HEK293T (cell line): ENCODE measurements at regions not wholly inside any gene's neighbourhood (a gene's known extent, or its start where the extent isn't known, plus 50 kb on each side); places are given as distances from the start of the nearest gene placed in this dataset.

Experiments
- ELF4 ChIP-seq: fragments of 450-650 bp; IDR thresholded peaks from 2 replicates; pipeline ENCODE4 v1.6.1; 2017; ENCODE audit warnings: antibody characterized with exemption
- FOXK2 ChIP-seq: fragments of 450-650 bp; IDR thresholded peaks from 2 replicates; pipeline ENCODE4 v1.6.1; 2016; ENCODE audit warnings: mild to moderate bottlenecking
- L3MBTL2 ChIP-seq: fragments of 450-650 bp; conservative IDR thresholded peaks from 2 replicates; pipeline ENCODE4 v1.6.1; 2016; ENCODE audit warnings: mild to moderate bottlenecking
- SP1 ChIP-seq: fragments of 450-650 bp; IDR thresholded peaks from 2 replicates; pipeline ENCODE4 v1.6.1; 2017
- SUZ12 ChIP-seq: fragments of 450-650 bp; IDR thresholded peaks from 2 replicates; pipeline ENCODE4 v1.6.1; 2016; ENCODE audit warnings: mild to moderate bottlenecking

DNA sequence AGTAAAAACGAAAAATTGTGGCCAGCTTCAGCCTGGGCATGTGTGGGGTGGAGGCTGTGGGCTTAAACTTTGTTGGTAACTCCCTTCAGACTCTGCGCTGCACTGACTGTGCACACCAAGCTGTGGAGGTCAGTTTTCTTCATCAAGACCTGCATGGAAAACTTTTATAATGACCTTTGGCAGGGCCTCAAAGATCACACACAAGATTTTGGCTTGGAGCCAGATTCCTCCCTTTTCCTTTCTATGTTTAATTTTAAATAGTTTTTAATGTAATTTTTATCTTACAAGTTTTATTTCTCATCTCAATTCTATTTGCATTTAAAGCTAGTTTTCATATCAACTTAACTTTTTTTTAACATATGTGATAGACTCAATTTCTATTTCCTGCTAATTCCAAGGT is 1211.1 kb upstream of the CDH18 start:
- TF ChIP-seq SUZ12 (no peak), L3MBTL2 (no peak), ELF4 (no peak), FOXK2 (no peak), SP1 (no peak)
